ENCODE measurements at regions not wholly inside any gene's neighbourhood (a gene's known extent, or its start where the extent isn't known, plus 50 kb on each side); places are given as distances from the start of the nearest gene placed in this dataset.

DNA sequence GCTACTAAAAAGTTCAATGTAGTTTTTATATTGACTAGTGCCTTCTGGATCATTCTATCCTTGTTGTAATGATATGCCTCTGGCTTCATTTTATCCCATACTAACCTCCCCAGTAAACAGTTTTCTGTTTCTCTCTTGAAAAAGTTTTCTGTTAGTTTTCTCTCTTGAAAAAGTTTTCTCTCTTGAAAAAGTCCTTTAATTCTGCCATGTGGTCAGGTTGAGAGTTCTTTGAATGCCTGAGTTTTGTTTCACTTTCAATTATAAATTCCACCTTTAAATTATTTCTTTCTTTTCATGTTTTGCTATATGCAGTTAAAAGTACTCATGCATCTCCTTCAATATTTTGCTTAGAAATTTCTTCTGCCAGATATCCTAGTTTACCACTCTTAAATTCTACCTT, 1139.6 kb downstream of the STPG2 start:
- Histone ChIP-seq H2AFZ (ENCODE audit: low read length) (no peak overlapping the region), H3K4me1 (ENCODE audit: insufficient read depth, low read length, severe bottlenecking) (no peaks in the 10 kb centered on the region), H3K9me2 (ENCODE audit: low read depth, low read length) (no peaks in the 10 kb centered on the region), H3K4me2 (ENCODE audit: low read length) (no peak overlapping the region), H4K20me1 (ENCODE audit: insufficient read depth, low read length) (no peaks in the 10 kb centered on the region), H3K27me3 (ENCODE audit: insufficient read depth, low read length) (no peaks in the 10 kb centered on the region), H3F3A (ENCODE audit: insufficient read depth, low read length) (no peaks in the 10 kb centered on the region), H3K4me3 (ENCODE audit: low read depth, low read length, poor library complexity, severe bottlenecking) (no peak overlapping the region), H3K79me2 (ENCODE audit: insufficient read depth, low read length) (no peaks in the 10 kb centered on the region), H3K9ac (ENCODE audit: low read length) (no peak overlapping the region), H3K27ac (ENCODE audit: low read depth, low read length, poor library complexity, severe bottlenecking) (no peak overlapping the region), H3K9me3 (ENCODE audit: low read length) (no peaks in the 10 kb centered on the region), H3K36me3 (ENCODE audit: insufficient read depth, low read length) (no peaks in the 10 kb centered on the region)
- TF ChIP-seq, protein P1, sequence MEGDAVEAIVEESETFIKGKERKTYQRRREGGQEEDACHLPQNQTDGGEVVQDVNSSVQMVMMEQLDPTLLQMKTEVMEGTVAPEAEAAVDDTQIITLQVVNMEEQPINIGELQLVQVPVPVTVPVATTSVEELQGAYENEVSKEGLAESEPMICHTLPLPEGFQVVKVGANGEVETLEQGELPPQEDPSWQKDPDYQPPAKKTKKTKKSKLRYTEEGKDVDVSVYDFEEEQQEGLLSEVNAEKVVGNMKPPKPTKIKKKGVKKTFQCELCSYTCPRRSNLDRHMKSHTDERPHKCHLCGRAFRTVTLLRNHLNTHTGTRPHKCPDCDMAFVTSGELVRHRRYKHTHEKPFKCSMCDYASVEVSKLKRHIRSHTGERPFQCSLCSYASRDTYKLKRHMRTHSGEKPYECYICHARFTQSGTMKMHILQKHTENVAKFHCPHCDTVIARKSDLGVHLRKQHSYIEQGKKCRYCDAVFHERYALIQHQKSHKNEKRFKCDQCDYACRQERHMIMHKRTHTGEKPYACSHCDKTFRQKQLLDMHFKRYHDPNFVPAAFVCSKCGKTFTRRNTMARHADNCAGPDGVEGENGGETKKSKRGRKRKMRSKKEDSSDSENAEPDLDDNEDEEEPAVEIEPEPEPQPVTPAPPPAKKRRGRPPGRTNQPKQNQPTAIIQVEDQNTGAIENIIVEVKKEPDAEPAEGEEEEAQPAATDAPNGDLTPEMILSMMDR (IDR thresholded peaks at IDR 0.05; ENCODE audit: low read length) = no peak
- TF ChIP-seq EZH2 (IDR thresholded peaks at IDR 0.05; ENCODE audit: borderline replicate concordance, low read length) = no peak

DNA sequence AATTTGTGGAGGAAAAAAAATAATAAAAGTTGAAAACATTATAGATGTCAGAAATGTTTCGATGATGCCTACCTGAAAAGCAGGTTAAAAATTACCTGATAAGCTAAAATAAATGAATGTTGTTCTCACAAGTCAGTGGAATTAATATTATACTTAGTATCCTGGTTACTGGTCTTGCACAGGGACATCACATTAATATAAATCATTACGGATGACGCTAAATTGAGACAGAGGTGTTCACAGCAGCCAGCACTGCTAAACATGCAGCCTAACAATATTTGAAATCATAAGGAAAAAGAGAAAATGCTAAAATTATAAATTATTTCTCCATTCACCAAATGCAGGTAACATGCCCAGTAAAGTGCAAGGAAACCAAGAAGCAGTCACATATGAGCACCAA, 1130.0 kb downstream of the STPG2 start:
- Histone ChIP-seq H3K79me2 (ENCODE audit: insufficient read depth, low read length) (no peaks in the 10 kb centered on the region), H3K27ac (ENCODE audit: low read depth, low read length, poor library complexity, severe bottlenecking) (no peak overlapping the region), H3K27me3 (ENCODE audit: insufficient read depth, low read length) (no peaks in the 10 kb centered on the region), H3F3A (ENCODE audit: insufficient read depth, low read length) (no peaks in the 10 kb centered on the region), H3K4me2 (ENCODE audit: low read length) (no peak overlapping the region), H3K9ac (ENCODE audit: low read length) (no peak overlapping the region), H3K36me3 (ENCODE audit: insufficient read depth, low read length) (no peaks in the 10 kb centered on the region), H3K4me3 (ENCODE audit: low read depth, low read length, poor library complexity, severe bottlenecking) (no peak overlapping the region), H3K9me3 (ENCODE audit: low read length) (no peaks in the 10 kb centered on the region), H3K4me1 (ENCODE audit: insufficient read depth, low read length, severe bottlenecking) (no peaks in the 10 kb centered on the region), H2AFZ (ENCODE audit: low read length) (no peak overlapping the region), H3K9me2 (ENCODE audit: low read depth, low read length) (no peaks in the 10 kb centered on the region), H4K20me1 (ENCODE audit: insufficient read depth, low read length) (no peaks in the 10 kb centered on the region)
- TF ChIP-seq, protein P1 (IDR thresholded peaks at IDR 0.05; ENCODE audit: low read length) = no peak
- TF ChIP-seq EZH2 (IDR thresholded peaks at IDR 0.05; ENCODE audit: borderline replicate concordance, low read length) = no peak

DNA sequence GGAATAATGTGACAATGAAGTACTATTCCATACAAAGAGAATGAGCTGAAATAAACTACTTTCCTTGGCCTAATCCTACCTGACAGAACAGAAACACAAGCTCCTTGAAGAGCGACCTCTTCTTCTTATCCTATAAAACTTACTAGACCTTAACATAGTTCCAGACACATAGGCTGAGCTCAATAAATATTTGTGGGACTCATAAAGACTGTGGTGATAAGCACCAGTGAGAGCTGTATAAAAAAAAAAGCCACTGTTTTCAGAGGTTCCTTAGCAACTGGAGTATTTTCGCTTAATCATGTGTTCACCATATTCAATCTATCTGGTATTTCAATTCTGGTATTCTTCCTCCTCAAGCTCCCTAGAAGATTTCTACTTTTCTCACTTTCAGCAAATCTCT, 1129.6 kb downstream of the STPG2 start:
- Histone ChIP-seq H3F3A (ENCODE audit: insufficient read depth, low read length) (no peaks in the 10 kb centered on the region), H2AFZ (ENCODE audit: low read length) (no peak overlapping the region), H3K36me3 (ENCODE audit: insufficient read depth, low read length) (no peaks in the 10 kb centered on the region)

More for the DNA sequence above, 1129.6 kb downstream of the STPG2 start:
- no peaks in the 10 kb centered on the region for H3K9me2 ChIP-seq (ENCODE audit: low read depth, low read length)
- no peak overlapping the region for H3K4me3 ChIP-seq (ENCODE audit: low read depth, low read length, poor library complexity, severe bottlenecking)
- no peak overlapping the region for H3K9ac ChIP-seq (ENCODE audit: low read length)
- H3K79me2 ChIP-seq (ENCODE audit: insufficient read depth, low read length) = no peaks in the 10 kb centered on the region
- H3K27me3 ChIP-seq (ENCODE audit: insufficient read depth, low read length) = no peaks in the 10 kb centered on the region
- no peaks in the 10 kb centered on the region for H3K9me3 ChIP-seq (ENCODE audit: low read length)
- no peak overlapping the region for H3K4me2 ChIP-seq (ENCODE audit: low read length)
- TF ChIP-seq, protein P1 (IDR thresholded peaks at IDR 0.05; ENCODE audit: low read length) = no peak
- no peak for TF ChIP-seq EZH2 (IDR thresholded peaks at IDR 0.05; ENCODE audit: borderline replicate concordance, low read length)
- H3K27ac ChIP-seq (ENCODE audit: low read depth, low read length, poor library complexity, severe bottlenecking) = no peak overlapping the region
- no peaks in the 10 kb centered on the region for H3K4me1 ChIP-seq (ENCODE audit: insufficient read depth, low read length, severe bottlenecking)
- H4K20me1 ChIP-seq (ENCODE audit: insufficient read depth, low read length) = no peaks in the 10 kb centered on the region
